ENCODE measurements at regions not wholly inside any gene's neighbourhood (a gene's known extent, or its start where the extent isn't known, plus 50 kb on each side); places are given as distances from the start of the nearest gene placed in this dataset.

DNA sequence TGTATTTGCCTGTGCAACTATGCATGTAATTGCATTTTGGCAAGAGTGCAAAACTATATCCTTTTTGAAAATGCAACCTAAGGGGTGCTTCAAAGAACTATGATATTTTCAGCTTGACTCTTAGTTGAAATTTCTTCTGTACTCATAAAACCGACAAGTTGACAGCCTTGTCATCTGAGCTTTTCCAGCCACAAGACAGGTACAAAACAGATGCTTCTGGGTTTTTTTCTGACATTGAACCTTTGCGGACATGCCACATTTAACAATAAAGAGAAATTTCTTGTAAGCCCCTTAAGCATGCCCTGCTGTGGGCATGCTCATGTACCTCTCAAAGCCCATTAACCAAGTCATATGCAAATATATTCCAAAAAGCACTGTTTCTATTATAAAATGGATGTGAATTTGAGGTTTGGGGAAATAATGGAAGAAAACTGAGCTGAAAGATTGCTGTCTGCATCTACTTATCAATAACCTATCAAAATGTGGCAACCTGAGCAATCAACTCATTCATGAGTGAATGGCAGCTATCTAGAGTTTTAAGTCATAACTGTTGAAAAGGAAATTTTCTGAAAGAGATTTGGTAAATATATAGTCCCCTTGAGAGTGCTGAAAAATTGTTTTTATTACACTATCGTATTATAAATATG is 1117.0 kb upstream of the LRRTM3 start:
- Mint-ChIP-seq H3K9me3 (ENCODE audit: unreplicated experiment) (no peaks in the 10 kb centered on the region), H3K36me3 (ENCODE audit: insufficient read depth, unreplicated experiment) (no peaks in the 10 kb centered on the region), H3K27ac (ENCODE audit: unreplicated experiment) (no peak overlapping the region), H3K27me3 (ENCODE audit: insufficient read depth, unreplicated experiment) (no peaks in the 10 kb centered on the region), H3K4me1 (ENCODE audit: low read depth, unreplicated experiment) (peaks cover 6% of the 10 kb centered on the region), H3K4me3 (ENCODE audit: unreplicated experiment) (no peak overlapping the region)
- BruUV-seq (replicated peaks) = no TSS peak
- intact Hi-C loops (cut with micrococcal nuclease; ENCODE audit: unreplicated experiment) = no loop called here
- no peaks in the 10 kb centered on the region for H3K27me3 ChIP-seq (replicated peaks; ENCODE audit: control insufficient read depth, insufficient read depth, low read length)
- no peaks in the 10 kb centered on the region for H3K36me3 ChIP-seq (ENCODE audit: control insufficient read depth, insufficient read depth, low read length)
- no peak overlapping the region for H3K4me3 ChIP-seq (ENCODE audit: low read depth, low read length)
- POLR2A ChIA-PET = no interaction called here
- no peaks in the 10 kb centered on the region for H3K9me3 ChIP-seq
- DNase-seq = no peak
- CTCF ChIA-PET = no interaction called here
- peaks cover 5% of the 10 kb centered on the region; the same call in 1 of the 2 replicates for H3K4me1 ChIP-seq
- TF ChIP-seq, protein P1, sequence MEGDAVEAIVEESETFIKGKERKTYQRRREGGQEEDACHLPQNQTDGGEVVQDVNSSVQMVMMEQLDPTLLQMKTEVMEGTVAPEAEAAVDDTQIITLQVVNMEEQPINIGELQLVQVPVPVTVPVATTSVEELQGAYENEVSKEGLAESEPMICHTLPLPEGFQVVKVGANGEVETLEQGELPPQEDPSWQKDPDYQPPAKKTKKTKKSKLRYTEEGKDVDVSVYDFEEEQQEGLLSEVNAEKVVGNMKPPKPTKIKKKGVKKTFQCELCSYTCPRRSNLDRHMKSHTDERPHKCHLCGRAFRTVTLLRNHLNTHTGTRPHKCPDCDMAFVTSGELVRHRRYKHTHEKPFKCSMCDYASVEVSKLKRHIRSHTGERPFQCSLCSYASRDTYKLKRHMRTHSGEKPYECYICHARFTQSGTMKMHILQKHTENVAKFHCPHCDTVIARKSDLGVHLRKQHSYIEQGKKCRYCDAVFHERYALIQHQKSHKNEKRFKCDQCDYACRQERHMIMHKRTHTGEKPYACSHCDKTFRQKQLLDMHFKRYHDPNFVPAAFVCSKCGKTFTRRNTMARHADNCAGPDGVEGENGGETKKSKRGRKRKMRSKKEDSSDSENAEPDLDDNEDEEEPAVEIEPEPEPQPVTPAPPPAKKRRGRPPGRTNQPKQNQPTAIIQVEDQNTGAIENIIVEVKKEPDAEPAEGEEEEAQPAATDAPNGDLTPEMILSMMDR (IDR thresholded peaks at IDR 0.05; ENCODE audit: insufficient read depth in 1 of 2, low read depth in 1 of 2, low read length in 1 of 2, severe bottlenecking in 1 of 2, unreplicated experiment in 1 of 2) = no peak

DNA sequence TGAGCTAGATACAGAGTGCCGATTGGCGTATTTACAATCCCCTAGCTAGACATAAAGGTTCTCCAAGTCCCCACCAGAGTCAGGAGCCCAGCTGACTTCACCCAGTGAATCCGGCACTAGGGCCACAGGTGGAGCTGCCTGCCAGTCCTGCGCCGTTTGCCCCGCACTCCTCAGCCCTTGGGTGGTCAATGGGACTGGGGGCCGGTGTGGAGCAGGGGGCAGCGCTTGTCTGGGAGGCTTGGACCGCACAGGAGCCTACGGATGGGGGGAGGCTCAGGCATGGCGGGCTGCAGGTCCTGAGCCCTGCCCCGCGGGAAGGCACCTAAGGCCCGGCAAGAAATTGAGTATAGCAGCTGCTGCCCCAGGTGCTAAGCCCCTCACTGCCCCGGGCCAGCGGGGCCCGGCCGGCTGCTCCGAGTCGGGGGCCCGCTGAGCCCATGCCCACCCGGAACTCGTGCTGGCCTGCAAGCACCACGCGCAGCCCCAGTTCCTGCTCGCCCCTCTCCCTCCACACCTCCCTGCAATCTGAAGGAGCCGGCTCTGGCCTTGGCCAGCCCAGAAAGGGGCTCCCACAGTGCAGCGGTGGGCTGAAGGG is 1113.8 kb upstream of the LRRTM3 start:
- Mint-ChIP-seq H3K9me3 (ENCODE audit: unreplicated experiment) (no peaks in the 10 kb centered on the region), H3K4me1 (ENCODE audit: low read depth, unreplicated experiment) (no peaks in the 10 kb centered on the region), H3K4me3 (ENCODE audit: unreplicated experiment) (no peak overlapping the region), H3K36me3 (ENCODE audit: insufficient read depth, unreplicated experiment) (no peaks in the 10 kb centered on the region), H3K27ac (ENCODE audit: unreplicated experiment) (no peak overlapping the region), H3K27me3 (ENCODE audit: insufficient read depth, unreplicated experiment) (no peaks in the 10 kb centered on the region)
- TF ChIP-seq, protein P1 (IDR thresholded peaks at IDR 0.05; ENCODE audit: insufficient read depth in 1 of 2, low read depth in 1 of 2, low read length in 1 of 2, severe bottlenecking in 1 of 2, unreplicated experiment in 1 of 2) = no peak
- Histone ChIP-seq H3K4me1 (no peaks in the 10 kb centered on the region), H3K27me3 (replicated peaks; ENCODE audit: control insufficient read depth, insufficient read depth, low read length) (no peaks in the 10 kb centered on the region), H3K36me3 (ENCODE audit: control insufficient read depth, insufficient read depth, low read length) (no peaks in the 10 kb centered on the region), H3K4me3 (ENCODE audit: low read depth, low read length) (no peak overlapping the region), H3K9me3 (no peaks in the 10 kb centered on the region)
- ChIA-PET CTCF (no interaction called here), POLR2A (no interaction called here)
- DNase-seq = no peak
- intact Hi-C loops (cut with micrococcal nuclease; ENCODE audit: unreplicated experiment) = no loop called here
- no TSS peak for BruUV-seq (replicated peaks)

DNA sequence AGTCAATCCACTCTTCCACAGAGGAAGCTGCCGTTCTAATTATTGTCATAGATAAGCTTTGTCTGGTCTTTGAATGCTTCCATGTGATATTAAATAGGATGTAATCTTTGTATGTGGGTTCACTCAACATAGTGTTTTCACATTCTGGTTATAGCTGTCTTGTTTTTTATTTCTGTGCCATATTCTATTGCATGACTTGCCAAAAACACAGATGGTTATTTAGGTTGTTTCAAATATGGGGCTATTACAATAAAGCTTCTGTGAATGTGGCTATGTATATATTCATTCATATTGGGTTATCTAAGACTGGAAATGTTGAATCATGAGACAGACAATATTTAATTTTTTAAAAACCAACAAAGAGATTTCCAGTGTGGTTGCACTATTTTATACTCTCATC is 1109.3 kb upstream of the LRRTM3 start:
- ChIA-PET CTCF (no interaction called here), POLR2A (no interaction called here)
- Mint-ChIP-seq H3K4me1 (ENCODE audit: low read depth, unreplicated experiment) (no peaks in the 10 kb centered on the region), H3K36me3 (ENCODE audit: insufficient read depth, unreplicated experiment) (no peaks in the 10 kb centered on the region), H3K4me3 (ENCODE audit: unreplicated experiment) (no peak overlapping the region), H3K27ac (ENCODE audit: unreplicated experiment) (no peak overlapping the region), H3K9me3 (ENCODE audit: unreplicated experiment) (no peaks in the 10 kb centered on the region), H3K27me3 (ENCODE audit: insufficient read depth, unreplicated experiment) (no peaks in the 10 kb centered on the region)
- no TSS peak for BruUV-seq (replicated peaks)
- no peaks in the 10 kb centered on the region for H3K36me3 ChIP-seq (ENCODE audit: control insufficient read depth, insufficient read depth, low read length)
- H3K27me3 ChIP-seq (replicated peaks; ENCODE audit: control insufficient read depth, insufficient read depth, low read length) = no peaks in the 10 kb centered on the region
- TF ChIP-seq, protein P1 (IDR thresholded peaks at IDR 0.05; ENCODE audit: insufficient read depth in 1 of 2, low read depth in 1 of 2, low read length in 1 of 2, severe bottlenecking in 1 of 2, unreplicated experiment in 1 of 2) = no peak
- no peaks in the 10 kb centered on the region for H3K4me1 ChIP-seq
- no peaks in the 10 kb centered on the region for H3K9me3 ChIP-seq
- intact Hi-C loops (cut with micrococcal nuclease; ENCODE audit: unreplicated experiment) = no loop called here
- H3K4me3 ChIP-seq (ENCODE audit: low read depth, low read length) = no peak overlapping the region
- DNase-seq = no peak

Measured in Caco-2 (cell line).